GM12892 (cell line): ENCODE measurements at regions not wholly inside any gene's neighbourhood (a gene's known extent, or its start where the extent isn't known, plus 50 kb on each side); places are given as distances from the start of the nearest gene placed in this dataset.

Source experiments
- DNase-seq: peaks from one replicate; pipeline ENCODE4 v3.0.0; 2011; ENCODE audit not compliant: insufficient read length
- FAIRE-seq: peaks from 2 replicates; lab custom pipeline; 2011; peaks lifted over from hg19 to GRCh38; lab: Jason Lieb, UNC
- POLR2A ChIP-seq: IDR thresholded peaks from 2 replicates; pipeline ENCODE4 v1.6.1; 2011; ENCODE audit warnings: low read depth, low read length, control low read depth
- POLR2AphosphoS5 ChIP-seq: IDR thresholded peaks from 2 replicates; pipeline ENCODE4 v1.6.1; 2011; ENCODE audit warnings: low read depth, low read length, control low read depth
- TAF1 ChIP-seq: IDR thresholded peaks from 2 replicates; pipeline ENCODE4 v1.6.1; 2011; ENCODE audit warnings: low read depth, mild to moderate bottlenecking, control low read depth, low read length, borderline replicate concordance

DNA sequence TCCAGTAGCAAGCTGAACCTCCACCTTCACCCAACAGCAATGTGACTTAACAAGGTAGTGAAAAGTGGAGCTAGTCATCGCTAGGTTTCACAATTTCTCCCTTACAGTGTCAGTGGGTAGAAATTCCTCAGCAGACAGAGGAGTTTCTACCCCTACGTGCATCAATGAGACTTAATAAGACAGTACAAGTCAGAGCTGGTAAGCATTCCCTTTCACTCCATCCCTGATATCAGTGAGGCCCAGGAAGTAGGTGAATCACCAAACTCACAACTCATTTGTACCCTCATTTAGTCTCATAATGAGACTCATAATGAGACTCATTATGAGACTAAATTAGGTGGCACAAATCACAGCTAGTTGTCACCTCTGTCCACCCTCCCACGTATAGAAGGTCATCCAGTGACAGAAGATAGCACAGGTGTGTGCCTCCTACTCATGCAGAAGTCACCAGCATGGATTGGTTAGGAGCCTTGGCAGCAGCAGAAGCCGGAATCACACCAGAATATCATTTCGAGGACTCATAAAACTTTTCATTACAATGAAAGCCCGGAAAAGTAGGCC lies 50.8 kb upstream of the NUDT10 start:
- DNase-seq (no peak), FAIRE-seq (no peak)
- TF ChIP-seq POLR2A (no peak), POLR2AphosphoS5 (no peak), TAF1 (no peak)
